ENCODE measurements at regions not wholly inside any gene's neighbourhood (a gene's known extent, or its start where the extent isn't known, plus 50 kb on each side); places are given as distances from the start of the nearest gene placed in this dataset.

DNA sequence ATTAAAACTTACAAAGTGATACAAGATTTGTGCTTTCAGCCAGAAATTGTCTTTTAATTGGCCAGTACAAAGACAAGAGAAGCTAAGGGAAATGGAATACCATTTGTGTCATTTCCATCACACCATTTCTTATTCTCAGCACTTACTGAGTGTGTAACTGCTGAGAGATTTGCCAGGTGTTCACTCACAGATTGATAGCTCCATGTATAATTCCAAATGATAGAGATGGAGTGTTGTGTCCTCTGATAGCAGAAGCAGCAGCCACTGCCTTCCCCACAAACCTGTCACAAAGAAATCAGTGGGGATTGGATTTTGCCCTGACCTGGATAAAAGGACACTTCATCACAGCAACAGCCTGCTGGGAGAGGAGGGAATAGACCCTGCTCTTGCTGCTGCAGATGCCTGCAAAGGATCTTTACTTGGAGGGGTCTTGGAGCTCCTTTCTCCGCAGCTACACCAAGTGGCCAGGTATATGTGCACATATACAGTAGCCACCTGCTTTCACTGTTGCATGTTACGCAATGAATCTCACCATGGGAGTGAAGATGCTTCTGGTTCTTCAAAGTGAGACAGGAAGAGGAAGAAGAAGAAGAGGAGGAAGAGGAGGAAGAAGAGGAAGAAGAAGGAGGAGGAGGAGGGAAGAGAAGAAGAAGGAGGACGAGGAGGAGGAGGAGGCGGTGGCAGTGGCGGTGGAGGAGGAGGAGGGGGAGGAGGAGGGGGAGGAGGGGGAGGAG is 78.7 kb upstream of the KCNJ15 start:
- TF ChIP-seq, protein P1, sequence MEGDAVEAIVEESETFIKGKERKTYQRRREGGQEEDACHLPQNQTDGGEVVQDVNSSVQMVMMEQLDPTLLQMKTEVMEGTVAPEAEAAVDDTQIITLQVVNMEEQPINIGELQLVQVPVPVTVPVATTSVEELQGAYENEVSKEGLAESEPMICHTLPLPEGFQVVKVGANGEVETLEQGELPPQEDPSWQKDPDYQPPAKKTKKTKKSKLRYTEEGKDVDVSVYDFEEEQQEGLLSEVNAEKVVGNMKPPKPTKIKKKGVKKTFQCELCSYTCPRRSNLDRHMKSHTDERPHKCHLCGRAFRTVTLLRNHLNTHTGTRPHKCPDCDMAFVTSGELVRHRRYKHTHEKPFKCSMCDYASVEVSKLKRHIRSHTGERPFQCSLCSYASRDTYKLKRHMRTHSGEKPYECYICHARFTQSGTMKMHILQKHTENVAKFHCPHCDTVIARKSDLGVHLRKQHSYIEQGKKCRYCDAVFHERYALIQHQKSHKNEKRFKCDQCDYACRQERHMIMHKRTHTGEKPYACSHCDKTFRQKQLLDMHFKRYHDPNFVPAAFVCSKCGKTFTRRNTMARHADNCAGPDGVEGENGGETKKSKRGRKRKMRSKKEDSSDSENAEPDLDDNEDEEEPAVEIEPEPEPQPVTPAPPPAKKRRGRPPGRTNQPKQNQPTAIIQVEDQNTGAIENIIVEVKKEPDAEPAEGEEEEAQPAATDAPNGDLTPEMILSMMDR (IDR thresholded peaks at IDR 0.05; ENCODE audit: extremely low read depth, missing control alignments), result no peak
- no peak for DNase-seq (ENCODE audit: low spot score)

DNA sequence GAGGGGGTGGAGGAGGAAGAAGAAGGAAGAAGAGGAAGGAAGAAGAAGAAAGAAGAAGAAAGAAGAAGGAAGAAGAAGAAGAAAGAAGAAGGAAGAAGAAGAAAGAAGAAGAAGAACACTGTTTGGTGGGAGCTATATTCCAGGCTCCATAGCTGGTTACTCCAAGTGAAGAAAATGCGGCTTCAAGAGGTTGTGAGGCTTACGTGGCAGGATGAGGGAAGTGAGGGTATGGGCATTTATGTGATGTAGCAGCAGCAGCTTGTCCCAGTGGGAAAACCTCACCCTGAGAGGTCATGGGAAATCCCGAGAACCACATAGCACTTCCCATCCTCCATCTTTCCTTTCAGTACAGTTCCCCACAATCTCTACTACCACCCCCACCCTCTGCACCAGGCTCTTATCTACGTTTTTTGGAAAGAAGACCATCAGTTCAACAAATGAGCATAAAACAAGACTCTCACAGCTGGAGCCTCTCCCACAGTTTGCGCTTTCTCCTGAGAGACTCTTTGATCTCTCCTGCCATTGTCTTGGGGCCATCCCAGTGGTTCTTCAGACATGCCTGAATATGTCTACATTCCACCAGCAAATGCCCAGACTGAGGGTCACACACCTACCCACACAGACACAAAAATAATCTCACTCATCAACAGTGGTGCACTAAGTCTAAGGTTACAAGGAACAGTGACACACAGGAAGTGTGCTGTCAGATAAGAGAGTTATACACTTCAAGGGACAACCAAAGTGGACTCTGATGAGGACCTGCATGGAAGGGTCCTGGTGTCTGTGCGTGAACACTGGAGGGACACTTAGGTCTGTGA is 77.9 kb upstream of the KCNJ15 start:
- TF ChIP-seq, protein P1 (IDR thresholded peaks at IDR 0.05; ENCODE audit: extremely low read depth, missing control alignments), result no peak
- no peak for DNase-seq (ENCODE audit: low spot score)

DNA sequence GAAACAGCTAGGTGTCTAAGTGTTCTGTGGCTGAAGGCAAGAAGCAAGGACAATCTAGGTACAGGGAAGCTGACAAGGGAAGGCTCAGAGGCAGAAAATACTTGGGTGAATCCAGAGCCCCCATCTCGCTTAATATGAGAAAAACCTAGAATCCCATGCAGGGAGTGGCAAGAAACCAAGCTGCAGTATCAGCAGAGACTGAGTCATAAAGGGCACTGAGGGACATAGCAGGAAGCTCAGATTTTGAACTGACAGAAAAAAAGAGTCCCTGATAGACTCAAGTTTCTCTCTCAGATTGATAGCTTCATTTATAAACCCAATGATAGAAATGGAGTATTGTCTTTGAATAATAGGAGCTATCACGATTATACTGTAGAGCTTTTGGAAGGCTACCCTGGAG is 77.3 kb upstream of the KCNJ15 start:
- DNase-seq (ENCODE audit: low spot score), result no peak
- TF ChIP-seq, protein P1 (IDR thresholded peaks at IDR 0.05; ENCODE audit: extremely low read depth, missing control alignments), result no peak

DNA sequence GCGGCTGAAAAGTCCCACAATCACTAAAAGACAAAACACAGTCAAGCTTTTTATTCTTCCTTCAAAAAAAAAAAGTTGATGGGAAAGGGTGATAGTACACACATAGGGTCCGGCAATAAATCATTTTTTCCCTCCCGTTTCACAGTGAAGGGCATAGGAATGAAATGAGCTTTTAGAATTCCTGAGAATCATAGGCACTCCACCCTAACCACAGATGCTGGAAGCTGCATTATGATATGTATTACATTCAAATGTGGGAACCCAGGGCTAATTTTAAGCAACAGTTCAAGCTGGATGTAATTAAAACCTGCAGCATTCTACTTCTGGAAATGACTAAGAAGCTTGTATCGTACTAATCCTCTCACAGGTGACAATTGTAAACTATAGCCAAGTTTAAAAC is 75.7 kb upstream of the KCNJ15 start:
- TF ChIP-seq, protein P1 (IDR thresholded peaks at IDR 0.05; ENCODE audit: extremely low read depth, missing control alignments), result no peak
- no peak for DNase-seq (ENCODE audit: low spot score)

DNA sequence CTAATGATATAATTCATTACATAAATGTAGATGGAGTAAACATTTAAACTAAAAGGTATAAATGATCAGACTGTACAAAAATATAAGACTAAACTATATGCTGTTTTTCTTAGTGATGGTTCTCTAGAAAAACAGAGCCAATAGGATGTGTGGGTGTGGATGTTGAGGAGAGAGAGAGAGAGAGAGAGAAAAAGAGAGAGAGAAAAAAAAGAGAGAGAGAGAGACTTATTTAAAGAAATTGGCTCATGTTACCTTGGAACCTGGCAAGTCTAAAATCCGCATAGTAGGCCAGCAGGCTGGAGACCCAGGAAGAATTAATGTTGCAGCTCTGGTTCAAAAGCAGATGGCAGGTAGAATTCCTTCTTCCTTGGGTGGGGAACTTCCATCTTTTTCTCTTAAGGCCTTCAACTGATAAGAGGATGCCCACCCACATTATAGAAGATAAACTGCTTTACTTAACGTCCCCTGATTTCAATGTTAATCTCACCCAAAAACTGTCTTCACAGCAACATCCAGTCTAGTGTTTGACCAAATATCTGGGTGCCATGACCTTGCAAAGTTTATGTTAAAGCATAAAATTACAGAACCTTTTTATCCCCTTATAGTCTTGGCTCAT is 74.3 kb upstream of the KCNJ15 start:
- DNase-seq (ENCODE audit: low spot score), result no peak
- TF ChIP-seq, protein P1 (IDR thresholded peaks at IDR 0.05; ENCODE audit: extremely low read depth, missing control alignments), result no peak

DNA sequence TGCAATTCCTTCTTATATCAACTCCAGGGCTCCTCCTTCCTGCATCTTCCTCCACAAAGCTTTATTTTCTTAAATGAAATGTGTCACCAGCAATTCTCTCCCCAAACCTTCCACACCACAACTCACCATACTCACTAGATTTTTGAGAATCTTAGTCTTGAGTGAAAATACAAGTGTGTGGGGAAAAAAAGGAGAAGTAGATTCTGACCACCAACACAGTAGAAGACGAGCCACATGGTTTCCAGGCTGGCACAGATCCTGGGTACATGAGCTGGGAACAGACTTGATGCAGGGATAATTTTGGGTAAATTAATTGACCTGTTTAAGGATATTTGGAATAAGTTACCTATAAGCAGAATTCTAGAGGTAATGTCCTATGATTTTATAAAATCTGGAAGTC is 72.8 kb upstream of the KCNJ15 start:
- TF ChIP-seq, protein P1 (IDR thresholded peaks at IDR 0.05; ENCODE audit: extremely low read depth, missing control alignments), result no peak
- DNase-seq (ENCODE audit: low spot score), result no peak

All from GM20000 (cell line).